ENCODE measurements at regions not wholly inside any gene's neighbourhood (a gene's known extent, or its start where the extent isn't known, plus 50 kb on each side); places are given as distances from the start of the nearest gene placed in this dataset.
"Not testable (repeated sequence)": the region's sequence is repeated elsewhere in the genome, so short reads cannot be mapped to it uniquely, and the experiment has no call there.

DNA sequence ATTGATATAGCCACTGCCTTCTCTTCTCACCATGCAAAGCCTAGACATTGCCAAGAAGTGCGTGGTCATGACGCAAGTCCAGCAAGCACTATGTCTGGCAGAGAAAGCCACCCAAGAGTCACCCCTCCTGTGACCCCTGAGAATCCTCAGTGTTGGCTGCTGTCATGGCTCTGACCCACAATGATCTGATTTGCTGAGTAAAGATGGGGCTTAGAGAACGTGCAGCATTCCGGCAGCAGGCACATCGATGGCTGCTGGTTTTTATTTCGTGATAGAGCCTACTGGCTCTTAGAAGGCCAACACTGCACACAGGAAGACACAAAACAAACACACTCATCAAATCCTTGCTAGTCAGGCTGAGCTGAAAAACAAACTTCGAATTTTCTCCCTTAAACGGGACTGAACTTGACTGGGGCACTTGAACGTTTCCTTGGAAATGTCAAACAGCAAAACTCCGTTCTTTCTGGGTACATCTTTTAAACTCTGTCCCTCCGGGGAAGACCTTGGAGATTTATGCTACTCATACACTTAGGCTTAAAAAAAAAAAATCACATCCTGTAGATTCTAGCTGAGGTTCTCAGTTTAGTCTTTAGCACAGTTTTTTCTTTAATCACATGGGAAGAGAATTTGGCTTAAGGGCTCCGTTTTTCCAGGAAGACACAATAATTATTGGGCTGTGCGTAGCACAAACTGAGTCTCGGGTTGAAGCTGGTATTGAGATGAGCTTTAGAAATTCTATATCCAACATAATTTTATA is 88.2 kb upstream of the BASP1 start:
- Histone ChIP-seq H3K9ac (ENCODE audit: low read depth, low read length) (no peak overlapping the region), H3K27me3 (ENCODE audit: control insufficient read depth, insufficient read depth, low read length) (no peaks in the 10 kb centered on the region), H3K4me3 (ENCODE audit: low read depth, low read length) (no peak overlapping the region), H3K36me3 (ENCODE audit: control insufficient read depth, insufficient read depth, low read length) (no peaks in the 10 kb centered on the region), H3K4me1 (ENCODE audit: control insufficient read depth, insufficient read depth, low read length) (peaks cover 6% of the 10 kb centered on the region), H3K27ac (ENCODE audit: low read depth, low read length) (no peak overlapping the region), H3K9me3 (ENCODE audit: control insufficient read depth, insufficient read depth, low read length) (no peaks in the 10 kb centered on the region)

DNA sequence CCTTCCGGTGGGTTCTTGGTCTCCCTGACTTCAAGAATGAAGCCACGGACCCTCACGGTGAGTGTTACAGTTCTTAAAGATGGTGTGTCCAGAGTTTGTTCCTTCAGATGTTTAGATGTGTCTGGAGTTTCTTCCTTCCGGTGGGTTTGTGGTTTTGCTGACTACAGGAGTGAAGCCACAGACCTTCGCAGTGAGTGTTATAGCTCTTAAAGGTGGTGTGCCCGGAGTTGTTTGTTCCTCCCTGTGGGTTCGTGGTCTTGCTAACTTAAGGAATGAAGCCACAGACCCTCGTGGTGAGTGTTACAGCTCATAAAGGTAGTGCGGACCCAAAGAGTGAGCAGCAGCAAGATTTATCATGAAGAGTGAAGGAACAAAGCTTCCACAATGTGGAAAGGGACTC is 87.1 kb upstream of the BASP1 start:
- not testable (repeated sequence) for H3K4me1 ChIP-seq (ENCODE audit: control insufficient read depth, insufficient read depth, low read length); H3K9me3 ChIP-seq (ENCODE audit: control insufficient read depth, insufficient read depth, low read length); H3K36me3 ChIP-seq (ENCODE audit: control insufficient read depth, insufficient read depth, low read length); H3K27ac ChIP-seq (ENCODE audit: low read depth, low read length); H3K4me3 ChIP-seq (ENCODE audit: low read depth, low read length); H3K9ac ChIP-seq (ENCODE audit: low read depth, low read length); H3K27me3 ChIP-seq (ENCODE audit: control insufficient read depth, insufficient read depth, low read length)

DNA sequence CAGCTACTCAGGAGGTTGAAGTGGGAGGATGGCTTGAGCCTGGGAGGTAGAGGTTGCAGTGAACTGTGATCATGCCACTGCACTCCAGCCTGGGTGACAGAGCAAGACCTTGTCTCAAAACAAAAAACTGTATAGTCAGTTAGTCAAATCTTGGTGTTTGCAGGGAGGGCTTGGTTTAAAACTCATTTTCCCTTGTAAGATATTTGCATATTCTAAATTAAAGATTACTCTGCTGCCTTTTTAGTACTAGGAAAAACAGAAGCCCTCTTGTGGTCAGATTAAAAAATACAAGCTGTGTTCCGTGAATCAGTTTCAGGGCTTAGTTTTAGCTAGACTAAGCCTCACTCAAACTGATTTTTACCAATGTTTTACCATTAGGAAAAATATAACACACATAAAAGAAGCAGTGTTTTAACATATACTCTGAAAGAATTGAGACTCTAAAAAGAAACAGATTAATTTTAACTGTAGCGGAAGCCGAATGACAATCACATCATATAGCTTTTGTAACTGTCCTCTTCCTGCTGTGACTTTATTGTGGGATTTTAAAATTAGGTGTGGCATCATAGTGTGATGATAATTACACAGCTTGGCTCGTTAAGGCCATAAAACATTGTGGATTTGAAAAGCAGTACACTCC is 84.9 kb upstream of the BASP1 start:
- Histone ChIP-seq H3K4me3 (ENCODE audit: low read depth, low read length) (no peak overlapping the region), H3K9ac (ENCODE audit: low read depth, low read length) (no peak overlapping the region)

DNA sequence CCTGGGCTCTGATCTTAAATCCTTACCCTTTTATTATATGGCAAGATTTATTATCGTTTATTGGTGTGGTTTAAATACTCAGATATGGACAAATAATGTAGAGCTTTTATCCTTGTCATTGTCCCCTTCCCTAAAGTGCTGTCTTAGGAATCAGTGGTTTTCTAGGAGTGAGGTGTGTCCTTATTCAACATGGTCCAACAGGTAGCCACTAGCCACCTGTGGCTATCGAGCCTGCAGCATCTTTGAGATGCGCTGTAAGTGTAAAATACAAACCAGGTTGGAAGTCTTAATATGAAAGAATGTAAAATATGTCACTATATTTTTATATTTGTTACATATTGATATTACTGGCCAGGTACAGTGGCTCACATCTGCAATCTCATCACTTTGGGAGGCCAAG is 82.4 kb upstream of the BASP1 start:
- H3K9me3 ChIP-seq (ENCODE audit: control insufficient read depth, insufficient read depth, low read length) = no peaks in the 10 kb centered on the region
- no peak overlapping the region for H3K9ac ChIP-seq (ENCODE audit: low read depth, low read length)
- H3K27ac ChIP-seq (ENCODE audit: low read depth, low read length) = no peak overlapping the region
- H3K36me3 ChIP-seq (ENCODE audit: control insufficient read depth, insufficient read depth, low read length) = no peaks in the 10 kb centered on the region
- H3K27me3 ChIP-seq (ENCODE audit: control insufficient read depth, insufficient read depth, low read length) = no peaks in the 10 kb centered on the region
- H3K4me3 ChIP-seq (ENCODE audit: low read depth, low read length) = no peak overlapping the region
- peaks cover 6% of the 10 kb centered on the region for H3K4me1 ChIP-seq (ENCODE audit: control insufficient read depth, insufficient read depth, low read length)

More for the DNA sequence above, 84.9 kb upstream of the BASP1 start:
- no peaks in the 10 kb centered on the region for H3K27me3 ChIP-seq (ENCODE audit: control insufficient read depth, insufficient read depth, low read length)
- no peaks in the 10 kb centered on the region for H3K9me3 ChIP-seq (ENCODE audit: control insufficient read depth, insufficient read depth, low read length)
- H3K27ac ChIP-seq (ENCODE audit: low read depth, low read length) = peak overlapping the region; percentile 70
- peaks cover 6% of the 10 kb centered on the region for H3K4me1 ChIP-seq (ENCODE audit: control insufficient read depth, insufficient read depth, low read length)
- H3K36me3 ChIP-seq (ENCODE audit: control insufficient read depth, insufficient read depth, low read length) = no peaks in the 10 kb centered on the region

DNA sequence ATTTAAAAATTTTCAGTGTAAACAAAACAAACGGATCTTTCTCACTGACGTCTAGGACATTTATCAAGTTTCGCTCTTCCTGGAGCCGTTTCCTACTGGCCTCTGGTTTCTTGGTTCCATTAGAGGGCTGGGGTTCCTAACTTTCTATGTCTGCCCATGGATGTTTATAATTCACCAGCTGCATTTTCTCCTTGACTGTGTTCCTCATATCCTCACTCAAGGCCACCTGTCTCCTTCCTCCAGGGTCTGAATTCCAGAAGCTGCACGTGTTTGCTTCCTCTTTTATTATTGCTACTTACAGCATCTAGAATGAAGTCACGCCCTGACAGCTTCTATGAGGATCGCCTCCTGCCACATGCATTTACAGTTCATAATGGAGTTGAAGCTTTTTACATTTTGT is 74.1 kb upstream of the BASP1 start:
- no peak overlapping the region for H3K27ac ChIP-seq (ENCODE audit: low read depth, low read length)
- H3K36me3 ChIP-seq (ENCODE audit: control insufficient read depth, insufficient read depth, low read length) = no peaks in the 10 kb centered on the region
- peaks cover 32% of the 10 kb centered on the region for H3K4me1 ChIP-seq (ENCODE audit: control insufficient read depth, insufficient read depth, low read length)
- no peaks in the 10 kb centered on the region for H3K9me3 ChIP-seq (ENCODE audit: control insufficient read depth, insufficient read depth, low read length)
- H3K27me3 ChIP-seq (ENCODE audit: control insufficient read depth, insufficient read depth, low read length) = 0 out of 2 replicates have a peak, but pooled peaks cover 3% of the 10 kb centered on the region
- H3K4me3 ChIP-seq (ENCODE audit: low read depth, low read length) = no peak overlapping the region
- H3K9ac ChIP-seq (ENCODE audit: low read depth, low read length) = no peak overlapping the region

DNA sequence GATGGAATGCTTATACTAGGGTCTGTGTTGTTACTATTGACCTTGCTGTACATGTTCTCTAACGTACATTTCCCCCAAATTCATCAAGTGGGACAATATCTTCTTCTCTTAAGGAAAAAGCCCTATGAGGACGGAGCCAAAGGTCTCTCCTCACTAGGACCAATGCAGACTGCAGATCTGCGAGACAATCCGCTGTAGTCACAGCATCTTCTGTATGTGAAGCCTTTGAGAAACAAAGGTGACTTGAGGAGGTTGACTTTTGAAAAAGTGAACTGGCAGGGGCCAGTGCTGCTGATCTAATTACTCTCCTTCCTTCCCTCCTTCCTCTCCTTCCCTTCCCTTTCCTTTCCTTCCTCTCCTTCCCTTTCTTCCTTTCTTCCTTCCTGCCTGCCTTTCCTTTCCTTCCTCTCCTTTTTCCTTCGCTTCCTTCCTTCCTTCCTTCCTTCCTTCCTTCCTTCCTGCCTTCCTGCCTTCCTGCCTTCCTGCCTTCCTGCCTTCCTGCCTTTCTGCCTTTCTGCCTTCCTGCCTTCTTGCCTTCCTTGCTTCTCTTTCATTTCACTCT is 71.1 kb upstream of the BASP1 start:
- H3K4me1 ChIP-seq (ENCODE audit: control insufficient read depth, insufficient read depth, low read length) = peaks cover 33% of the 10 kb centered on the region
- H3K27ac ChIP-seq (ENCODE audit: low read depth, low read length) = peak overlapping the region; percentile 97
- no peaks in the 10 kb centered on the region for H3K36me3 ChIP-seq (ENCODE audit: control insufficient read depth, insufficient read depth, low read length)
- H3K27me3 ChIP-seq (ENCODE audit: control insufficient read depth, insufficient read depth, low read length) = 0 out of 2 replicates have a peak, but pooled peaks cover 3% of the 10 kb centered on the region
- H3K4me3 ChIP-seq (ENCODE audit: low read depth, low read length) = no peak overlapping the region
- 0 out of 2 replicates have a peak overlapping the region, but pooled peaks have one; percentile 2 for H3K9ac ChIP-seq (ENCODE audit: low read depth, low read length)
- no peaks in the 10 kb centered on the region for H3K9me3 ChIP-seq (ENCODE audit: control insufficient read depth, insufficient read depth, low read length)

DNA sequence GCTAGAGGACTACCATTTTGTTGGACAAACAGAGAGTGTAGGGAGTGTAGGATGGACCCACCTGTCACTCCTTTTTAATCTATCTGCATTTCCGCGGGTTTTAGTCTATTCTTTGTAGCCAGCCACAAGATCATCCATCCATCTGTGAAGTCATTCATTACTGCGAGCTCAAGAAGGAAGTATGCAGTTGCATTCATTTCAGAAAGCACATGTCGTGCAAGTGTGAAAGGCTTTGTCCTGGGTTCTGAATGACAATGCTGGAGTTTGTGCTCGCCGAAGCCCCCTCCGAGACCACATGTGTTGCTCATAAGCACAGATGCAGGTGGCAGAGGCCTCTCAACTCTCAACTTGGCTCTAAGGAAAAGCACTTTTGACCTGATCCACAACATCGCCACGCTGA is 70.3 kb upstream of the BASP1 start:
- no peak overlapping the region for H3K4me3 ChIP-seq (ENCODE audit: low read depth, low read length)
- H3K27ac ChIP-seq (ENCODE audit: low read depth, low read length) = peak overlapping the region; percentile 97
- peaks cover 42% of the 10 kb centered on the region for H3K4me1 ChIP-seq (ENCODE audit: control insufficient read depth, insufficient read depth, low read length)
- H3K36me3 ChIP-seq (ENCODE audit: control insufficient read depth, insufficient read depth, low read length) = no peaks in the 10 kb centered on the region
- H3K9ac ChIP-seq (ENCODE audit: low read depth, low read length) = no peak overlapping the region
- H3K27me3 ChIP-seq (ENCODE audit: control insufficient read depth, insufficient read depth, low read length) = 0 out of 2 replicates have a peak, but pooled peaks cover 3% of the 10 kb centered on the region
- H3K9me3 ChIP-seq (ENCODE audit: control insufficient read depth, insufficient read depth, low read length) = no peaks in the 10 kb centered on the region

DNA sequence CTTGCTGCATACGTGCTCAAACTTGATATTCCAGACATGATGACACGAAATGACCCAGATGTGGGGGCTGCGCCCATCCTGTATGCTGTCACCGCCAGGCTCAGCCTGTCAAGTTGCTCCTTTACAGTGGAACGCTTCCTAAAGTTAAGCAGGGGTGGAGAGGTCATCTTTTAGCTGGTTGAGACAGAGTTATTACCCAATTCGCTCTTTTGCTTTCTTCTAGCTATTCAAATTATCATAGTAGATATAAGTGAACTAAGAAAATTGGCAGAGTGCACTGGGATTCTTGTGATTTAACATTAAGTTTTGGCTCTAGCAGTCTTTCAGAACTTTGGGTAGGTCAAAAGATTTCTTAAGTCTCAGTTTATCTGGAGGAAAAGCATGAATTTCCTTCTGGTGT is 69.8 kb upstream of the BASP1 start:
- H3K27ac ChIP-seq (ENCODE audit: low read depth, low read length) = peak overlapping the region; percentile 97

DNA sequence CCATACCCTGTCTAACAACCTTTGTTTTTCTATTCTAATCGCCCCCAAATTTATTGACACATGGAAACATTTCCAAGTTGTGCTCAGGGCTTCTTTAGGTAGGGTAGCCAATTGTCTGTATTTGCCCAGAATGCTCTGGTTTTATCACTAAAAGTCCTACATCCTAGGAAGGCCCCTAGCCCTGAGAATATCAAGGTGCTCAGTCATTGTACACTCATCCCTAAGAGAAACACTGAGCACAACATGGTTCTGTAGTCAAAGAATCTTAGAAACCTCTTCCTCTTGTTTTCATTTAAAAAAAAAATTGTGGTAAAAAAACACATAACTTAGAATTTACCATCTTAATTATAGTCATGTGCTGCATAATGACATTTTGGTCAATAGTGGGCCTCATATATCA is 69.0 kb upstream of the BASP1 start:
- Histone ChIP-seq H3K9me3 (ENCODE audit: control insufficient read depth, insufficient read depth, low read length) (no peaks in the 10 kb centered on the region), H3K27me3 (ENCODE audit: control insufficient read depth, insufficient read depth, low read length) (0 out of 2 replicates have a peak, but pooled peaks cover 3% of the 10 kb centered on the region), H3K27ac (ENCODE audit: low read depth, low read length) (no peak overlapping the region), H3K4me1 (ENCODE audit: control insufficient read depth, insufficient read depth, low read length) (peaks cover 45% of the 10 kb centered on the region), H3K4me3 (ENCODE audit: low read depth, low read length) (no peak overlapping the region), H3K36me3 (ENCODE audit: control insufficient read depth, insufficient read depth, low read length) (no peaks in the 10 kb centered on the region), H3K9ac (ENCODE audit: low read depth, low read length) (no peak overlapping the region)

More for the DNA sequence above, 69.8 kb upstream of the BASP1 start:
- Histone ChIP-seq H3K4me3 (ENCODE audit: low read depth, low read length) (no peak overlapping the region), H3K36me3 (ENCODE audit: control insufficient read depth, insufficient read depth, low read length) (no peaks in the 10 kb centered on the region), H3K27me3 (ENCODE audit: control insufficient read depth, insufficient read depth, low read length) (0 out of 2 replicates have a peak, but pooled peaks cover 3% of the 10 kb centered on the region), H3K9ac (ENCODE audit: low read depth, low read length) (no peak overlapping the region), H3K4me1 (ENCODE audit: control insufficient read depth, insufficient read depth, low read length) (peaks cover 45% of the 10 kb centered on the region), H3K9me3 (ENCODE audit: control insufficient read depth, insufficient read depth, low read length) (no peaks in the 10 kb centered on the region)

DNA sequence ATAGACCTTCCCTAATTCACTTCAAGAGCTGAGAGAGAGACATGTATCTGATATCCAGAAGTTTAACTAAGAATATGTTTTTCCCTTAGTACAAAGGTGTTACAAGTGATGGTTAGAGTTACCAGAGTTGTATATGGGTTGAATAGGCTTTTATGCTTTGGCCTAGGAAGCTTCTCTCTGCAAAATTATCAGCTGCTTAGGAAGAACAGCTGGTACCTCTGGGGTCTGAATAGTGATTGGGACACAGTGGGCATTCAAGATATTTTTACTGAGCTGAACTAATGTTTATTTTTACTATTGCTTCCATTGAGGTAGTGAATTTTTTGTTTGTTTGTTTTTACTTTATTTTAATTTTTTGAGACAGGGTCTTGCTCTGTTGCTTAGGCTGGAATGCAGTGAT is 67.6 kb upstream of the BASP1 start:
- Histone ChIP-seq H3K9me3 (ENCODE audit: control insufficient read depth, insufficient read depth, low read length) (no peaks in the 10 kb centered on the region), H3K4me1 (ENCODE audit: control insufficient read depth, insufficient read depth, low read length) (peaks cover 40% of the 10 kb centered on the region), H3K4me3 (ENCODE audit: low read depth, low read length) (no peak overlapping the region), H3K27me3 (ENCODE audit: control insufficient read depth, insufficient read depth, low read length) (0 out of 2 replicates have a peak, but pooled peaks cover 3% of the 10 kb centered on the region), H3K9ac (ENCODE audit: low read depth, low read length) (no peak overlapping the region), H3K27ac (ENCODE audit: low read depth, low read length) (no peak overlapping the region), H3K36me3 (ENCODE audit: control insufficient read depth, insufficient read depth, low read length) (no peaks in the 10 kb centered on the region)

DNA sequence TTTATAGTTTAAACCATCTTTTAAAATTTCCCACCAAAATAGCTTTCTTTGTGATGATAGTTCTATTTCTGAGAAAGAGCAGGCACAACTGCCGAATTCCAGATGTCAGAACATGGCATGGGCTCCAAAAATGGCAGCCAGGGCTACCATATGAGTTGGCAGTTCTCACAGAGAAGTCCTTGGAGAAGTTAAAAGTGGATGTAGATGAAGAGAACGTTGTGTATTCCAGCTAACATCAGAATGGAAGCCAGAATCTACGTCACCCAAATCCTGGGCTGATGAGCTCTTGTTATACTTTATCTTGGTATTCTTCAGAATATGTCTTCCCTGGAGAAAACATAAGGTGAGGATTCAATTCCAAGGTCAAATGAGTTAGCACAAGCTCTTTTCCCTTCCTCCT is 66.9 kb upstream of the BASP1 start:
- H3K4me3 ChIP-seq (ENCODE audit: low read depth, low read length) = no peak overlapping the region
- H3K27ac ChIP-seq (ENCODE audit: low read depth, low read length) = no peak overlapping the region
- H3K36me3 ChIP-seq (ENCODE audit: control insufficient read depth, insufficient read depth, low read length) = no peaks in the 10 kb centered on the region
- H3K9me3 ChIP-seq (ENCODE audit: control insufficient read depth, insufficient read depth, low read length) = no peaks in the 10 kb centered on the region
- H3K4me1 ChIP-seq (ENCODE audit: control insufficient read depth, insufficient read depth, low read length) = peaks cover 35% of the 10 kb centered on the region
- H3K9ac ChIP-seq (ENCODE audit: low read depth, low read length) = no peak overlapping the region
- 0 out of 2 replicates have a peak, but pooled peaks cover 3% of the 10 kb centered on the region for H3K27me3 ChIP-seq (ENCODE audit: control insufficient read depth, insufficient read depth, low read length)

Data from HUES48 (cell line).